Thyroid gland (tissue), 4 donors: ENCODE measurements at regions not wholly inside any gene's neighbourhood (a gene's known extent, or its start where the extent isn't known, plus 50 kb on each side); places are given as distances from the start of the nearest gene placed in this dataset.

Experiments used
- CTCF ChIP-seq, 6 experiments: fragments of 200-600 bp in 3 of 6; fragments of 450-650 bp in 3 of 6; sonication (generic) in 3 of 6; IDR thresholded peaks; one replicate each; pipeline ENCODE4 v1.5.1; 2016 to 2019; ENCODE audit warnings: antibody characterized with exemption in 6 of 6, mild to moderate bottlenecking in 2 of 6, inconsistent platforms in 1 of 6, moderate library complexity in 1 of 6
- POLR2A ChIP-seq, 2 donors: fragments of 450-650 bp; IDR thresholded peaks; one replicate each; pipeline ENCODE4 v1.6.1; 2017; ENCODE audit warnings: antibody characterized with exemption in 2 of 2, mild to moderate bottlenecking in 2 of 2, moderate library complexity in 1 of 2

GRCh38 chr7:42315631-42316030 is 78.6 kb upstream of the GLI3 start:
- no peak for TF ChIP-seq CTCF (IDR thresholded peaks at IDR 0.05)
- no peak for TF ChIP-seq POLR2A (IDR thresholded peaks at IDR 0.05)
